Panc1 (cell line): ENCODE measurements at regions not wholly inside any gene's neighbourhood (a gene's known extent, or its start where the extent isn't known, plus 50 kb on each side); places are given as distances from the start of the nearest gene placed in this dataset.

Source experiments
- CTCF ChIP-seq: fragments of 450-650 bp; IDR thresholded peaks from 2 replicates; pipeline ENCODE4 v1.5.1; 2017; ENCODE audit warnings: mild to moderate bottlenecking
- REST ChIP-seq, 2 experiments: IDR thresholded peaks; 2 replicates each; pipeline ENCODE4 v1.6.1; 2011 to 2012; ENCODE audit warnings: low read depth in 2 of 2, control low read depth in 1 of 2, low read length in 1 of 2, mild to moderate bottlenecking in 1 of 2, moderate library complexity in 1 of 2; ENCODE audit not compliant: insufficient read depth in 1 of 2

- TF ChIP-seq CTCF (no peak), REST (IDR thresholded peaks at IDR 0.05; ENCODE audit: insufficient read depth in 1 of 2, low read depth in 2 of 2, low read length in 1 of 2) (no peak)
These were observed 558.5 kb upstream of the PTGER4 start for GRCh38 chr5:40121236-40121635.
